ENCODE measurements at regions not wholly inside any gene's neighbourhood (a gene's known extent, or its start where the extent isn't known, plus 50 kb on each side); places are given as distances from the start of the nearest gene placed in this dataset.
A peak's percentile ranks its signal among the peaks of the same experiment; 100 is the strongest.

GRCh38 chr9:81132796-81133195 lies 556.6 kb downstream of the TLE1 start:
- Histone ChIP-seq H4K91ac (ENCODE audit: low read length) (no peak overlapping the region), H2BK5ac (ENCODE audit: low read depth, low read length, poor library complexity, severe bottlenecking) (no peak overlapping the region), H3K9me3 (ENCODE audit: control insufficient read depth, low read length) (peaks cover 3% of the 10 kb centered on the region), H3K27ac (ENCODE audit: low read length, poor library complexity, severe bottlenecking) (no peak overlapping the region), H3K27me3 (ENCODE audit: control insufficient read depth in 1 of 2, insufficient read depth in 1 of 2, low read length in 2 of 2) (no peaks in the 10 kb centered on the region), H3K4me2 (ENCODE audit: low read length, poor library complexity, severe bottlenecking) (no peak overlapping the region), H3K36me3 (ENCODE audit: control insufficient read depth in 1 of 2, insufficient read depth in 2 of 2, low read depth in 1 of 2, low read length in 2 of 2) (no peaks in the 10 kb centered on the region), H3K23ac (ENCODE audit: low read length in 2 of 2) (no peak overlapping the region), H3K9ac (ENCODE audit: low read length) (no peak overlapping the region), H3K79me1 (replicated peaks; ENCODE audit: low read length, poor library complexity, severe bottlenecking) (no peaks in the 10 kb centered on the region), H2AK5ac (ENCODE audit: low read length, severe bottlenecking) (no peak overlapping the region), H2BK120ac (ENCODE audit: low read depth, low read length) (no peak overlapping the region), H3K14ac (ENCODE audit: low read length in 2 of 2) (no peak overlapping the region), H3K4me3 (ENCODE audit: insufficient read depth in 1 of 2, low read depth in 1 of 2, low read length in 2 of 2) (no peak overlapping the region), H2BK12ac (ENCODE audit: low read length in 2 of 2) (no peak overlapping the region), H2AFZ (ENCODE audit: low read depth, low read length) (no peak overlapping the region), H2BK15ac (ENCODE audit: low read depth, poor library complexity, severe bottlenecking) (no peak overlapping the region), H3K18ac (ENCODE audit: low read depth in 1 of 2, low read length in 2 of 2) (peak overlapping the region in 1 of 2 experiments; percentile 58), H3K4ac (ENCODE audit: low read depth in 1 of 2, low read length in 2 of 2) (no peak overlapping the region), H4K8ac (ENCODE audit: low read length) (no peak overlapping the region), H3K4me1 (ENCODE audit: control insufficient read depth, insufficient read depth, low read depth, low read length) (no peaks in the 10 kb centered on the region)
- no peak for DNase-seq
- 95% methylated on average over 1 of the region's 1 CpG for WGBS

GRCh38 chr9:81132318-81132717 lies 557.0 kb downstream of the TLE1 start:
- Histone ChIP-seq H3K23ac (ENCODE audit: low read length in 2 of 2) (no peak overlapping the region), H3K4me2 (ENCODE audit: low read length, poor library complexity, severe bottlenecking) (no peak overlapping the region), H3K4me3 (ENCODE audit: insufficient read depth in 1 of 2, low read depth in 1 of 2, low read length in 2 of 2) (no peak overlapping the region), H3K79me1 (replicated peaks; ENCODE audit: low read length, poor library complexity, severe bottlenecking) (no peaks in the 10 kb centered on the region), H3K18ac (ENCODE audit: low read depth in 1 of 2, low read length in 2 of 2) (peak overlapping the region in 1 of 2 experiments; percentile 58), H2BK15ac (ENCODE audit: low read depth, poor library complexity, severe bottlenecking) (no peak overlapping the region), H3K4me1 (ENCODE audit: control insufficient read depth, insufficient read depth, low read depth, low read length) (no peaks in the 10 kb centered on the region), H2BK120ac (ENCODE audit: low read depth, low read length) (no peak overlapping the region), H4K91ac (ENCODE audit: low read length) (no peak overlapping the region), H2BK5ac (ENCODE audit: low read depth, low read length, poor library complexity, severe bottlenecking) (no peak overlapping the region), H3K9ac (ENCODE audit: low read length) (no peak overlapping the region), H2BK12ac (ENCODE audit: low read length in 2 of 2) (no peak overlapping the region), H3K36me3 (ENCODE audit: control insufficient read depth in 1 of 2, insufficient read depth in 2 of 2, low read depth in 1 of 2, low read length in 2 of 2) (no peaks in the 10 kb centered on the region), H2AFZ (ENCODE audit: low read depth, low read length) (no peak overlapping the region), H4K8ac (ENCODE audit: low read length) (no peak overlapping the region), H3K9me3 (ENCODE audit: control insufficient read depth, low read length) (peaks cover 3% of the 10 kb centered on the region), H3K4ac (ENCODE audit: low read depth in 1 of 2, low read length in 2 of 2) (no peak overlapping the region), H2AK5ac (ENCODE audit: low read length, severe bottlenecking) (no peak overlapping the region), H3K27me3 (ENCODE audit: control insufficient read depth in 1 of 2, insufficient read depth in 1 of 2, low read length in 2 of 2) (no peaks in the 10 kb centered on the region), H3K27ac (ENCODE audit: low read length, poor library complexity, severe bottlenecking) (no peak overlapping the region), H3K14ac (ENCODE audit: low read length in 2 of 2) (no peak overlapping the region)
- DNase-seq = peak; percentile 53
- 34% methylated on average over 2 of the region's 2 CpGs for WGBS

GRCh38 chr9:81128701-81129100 lies 560.6 kb downstream of the TLE1 start:
- Histone ChIP-seq H3K23ac (ENCODE audit: low read length in 2 of 2) (no peak overlapping the region), H2AFZ (ENCODE audit: low read depth, low read length) (no peak overlapping the region), H2BK15ac (ENCODE audit: low read depth, poor library complexity, severe bottlenecking) (no peak overlapping the region), H4K91ac (ENCODE audit: low read length) (no peak overlapping the region), H3K4ac (ENCODE audit: low read depth in 1 of 2, low read length in 2 of 2) (no peak overlapping the region), H2BK12ac (ENCODE audit: low read length in 2 of 2) (no peak overlapping the region), H3K4me2 (ENCODE audit: low read length, poor library complexity, severe bottlenecking) (no peak overlapping the region), H2AK5ac (ENCODE audit: low read length, severe bottlenecking) (no peak overlapping the region), H3K27me3 (ENCODE audit: control insufficient read depth in 1 of 2, insufficient read depth in 1 of 2, low read length in 2 of 2) (no peaks in the 10 kb centered on the region), H2BK120ac (ENCODE audit: low read depth, low read length) (no peak overlapping the region), H3K27ac (ENCODE audit: low read length, poor library complexity, severe bottlenecking) (no peak overlapping the region), H3K14ac (ENCODE audit: low read length in 2 of 2) (no peak overlapping the region), H3K4me1 (ENCODE audit: control insufficient read depth, insufficient read depth, low read depth, low read length) (no peaks in the 10 kb centered on the region), H3K79me1 (replicated peaks; ENCODE audit: low read length, poor library complexity, severe bottlenecking) (no peaks in the 10 kb centered on the region), H3K9ac (ENCODE audit: low read length) (no peak overlapping the region), H4K8ac (ENCODE audit: low read length) (no peak overlapping the region), H2BK5ac (ENCODE audit: low read depth, low read length, poor library complexity, severe bottlenecking) (no peak overlapping the region), H3K9me3 (ENCODE audit: control insufficient read depth, low read length) (peaks cover 3% of the 10 kb centered on the region), H3K36me3 (ENCODE audit: control insufficient read depth in 1 of 2, insufficient read depth in 2 of 2, low read depth in 1 of 2, low read length in 2 of 2) (no peaks in the 10 kb centered on the region), H3K18ac (ENCODE audit: low read depth in 1 of 2, low read length in 2 of 2) (no peak overlapping the region), H3K4me3 (ENCODE audit: insufficient read depth in 1 of 2, low read depth in 1 of 2, low read length in 2 of 2) (no peak overlapping the region)
- no peak for DNase-seq
- 73% methylated on average over 5 of the region's 6 CpGs for WGBS

GRCh38 chr9:81125446-81126092 lies 563.8 kb downstream of the TLE1 start:
- H3K4me1 ChIP-seq (ENCODE audit: control insufficient read depth, insufficient read depth, low read depth, low read length) = no peaks in the 10 kb centered on the region
- H3K4me3 ChIP-seq (ENCODE audit: insufficient read depth in 1 of 2, low read depth in 1 of 2, low read length in 2 of 2) = no peak overlapping the region
- H3K79me1 ChIP-seq (replicated peaks; ENCODE audit: low read length, poor library complexity, severe bottlenecking) = no peaks in the 10 kb centered on the region
- H2BK12ac ChIP-seq (ENCODE audit: low read length in 2 of 2) = peak overlapping the region in 1 of 2 experiments; percentile 38
- no peaks in the 10 kb centered on the region for H3K27me3 ChIP-seq (ENCODE audit: control insufficient read depth in 1 of 2, insufficient read depth in 1 of 2, low read length in 2 of 2)
- no peak overlapping the region for H3K9ac ChIP-seq (ENCODE audit: low read length)
- H2BK120ac ChIP-seq (ENCODE audit: low read depth, low read length) = no peak overlapping the region
- no peak overlapping the region for H4K91ac ChIP-seq (ENCODE audit: low read length)
- no peak overlapping the region for H3K27ac ChIP-seq (ENCODE audit: low read length, poor library complexity, severe bottlenecking)
- H3K4me2 ChIP-seq (ENCODE audit: low read length, poor library complexity, severe bottlenecking) = no peak overlapping the region
- no peak overlapping the region for H3K18ac ChIP-seq (ENCODE audit: low read depth in 1 of 2, low read length in 2 of 2)
- H2AK5ac ChIP-seq (ENCODE audit: low read length, severe bottlenecking) = no peak overlapping the region
- peaks cover 3% of the 10 kb centered on the region for H3K9me3 ChIP-seq (ENCODE audit: control insufficient read depth, low read length)
- no peak overlapping the region for H3K4ac ChIP-seq (ENCODE audit: low read depth in 1 of 2, low read length in 2 of 2)
- WGBS = 41% methylated on average over 3 of the region's 3 CpGs
- no peak overlapping the region for H3K23ac ChIP-seq (ENCODE audit: low read length in 2 of 2)
- H4K8ac ChIP-seq (ENCODE audit: low read length) = no peak overlapping the region
- peak; percentile 42 for DNase-seq
- no peak overlapping the region for H2BK15ac ChIP-seq (ENCODE audit: low read depth, poor library complexity, severe bottlenecking)
- H3K36me3 ChIP-seq (ENCODE audit: control insufficient read depth in 1 of 2, insufficient read depth in 2 of 2, low read depth in 1 of 2, low read length in 2 of 2) = no peaks in the 10 kb centered on the region
- no peak overlapping the region for H3K14ac ChIP-seq (ENCODE audit: low read length in 2 of 2)
- H2AFZ ChIP-seq (ENCODE audit: low read depth, low read length) = no peak overlapping the region
- H2BK5ac ChIP-seq (ENCODE audit: low read depth, low read length, poor library complexity, severe bottlenecking) = no peak overlapping the region

Data from mesenchymal stem cell (in vitro differentiated cells and primary cell).